Lung (tissue), 11 donors: ENCODE measurements at regions not wholly inside any gene's neighbourhood (a gene's known extent, or its start where the extent isn't known, plus 50 kb on each side); places are given as distances from the start of the nearest gene placed in this dataset.

Experiments
- ATAC-seq: fragments of 200-7000 bp; cut with Tn5 transposase; one replicate; pipeline ENCODE4 v1.9.1; 2020; ENCODE audit warnings: moderate number of reproducible peaks; ENCODE audit not compliant: insufficient read depth, low FRiP score
- DNase-seq, 3 donors: peaks; one replicate each; pipeline ENCODE4 v3.0.0-alpha.2; 2013 to 2017
- H3K27ac ChIP-seq, 2 donors: one replicate each; pipeline ENCODE4 v1.5.1; 2013; ENCODE audit warnings: mild to moderate bottlenecking in 2 of 2, moderate library complexity in 2 of 2, control low read depth in 1 of 2, inconsistent platforms in 1 of 2, low read depth in 1 of 2, low read length in 1 of 2
- H3K27me3 ChIP-seq, 3 donors: one replicate each; pipeline ENCODE4 v1.5.1; 2013; ENCODE audit warnings: low read length in 2 of 3; ENCODE audit not compliant: control insufficient read depth in 3 of 3, insufficient read depth in 3 of 3
- H3K36me3 ChIP-seq, 4 donors: one replicate each; pipeline ENCODE4 v1.5.1; 2013; ENCODE audit warnings: low read length in 4 of 4, mild to moderate bottlenecking in 1 of 4, moderate library complexity in 1 of 4; ENCODE audit not compliant: control insufficient read depth in 4 of 4, insufficient read depth in 4 of 4
- H3K4me1 ChIP-seq, 5 donors: one replicate each; pipeline ENCODE4 v1.5.1; 2013; ENCODE audit warnings: low read length in 5 of 5, mild to moderate bottlenecking in 2 of 5, moderate library complexity in 1 of 5; ENCODE audit not compliant: control insufficient read depth in 5 of 5, insufficient read depth in 5 of 5
- H3K4me3 ChIP-seq: one replicate; pipeline ENCODE4 v1.5.1; 2013; ENCODE audit warnings: mild to moderate bottlenecking, control low read depth, moderate library complexity
- H3K9ac ChIP-seq, 2 donors: one replicate each; pipeline ENCODE4 v1.5.1; 2013; ENCODE audit warnings: low read length in 2 of 2, control low read depth in 1 of 2; ENCODE audit not compliant: insufficient read depth in 1 of 2
- H3K9me3 ChIP-seq, 4 donors: one replicate each; pipeline ENCODE4 v1.5.1; 2013; ENCODE audit warnings: low read length in 3 of 4, mild to moderate bottlenecking in 1 of 4, moderate library complexity in 1 of 4; ENCODE audit not compliant: control insufficient read depth in 4 of 4, insufficient read depth in 3 of 4
- WGBS, 2 donors: extraction: QIAGEN DNeasy Blood & Tissue Kit; methylation state at CpG; one replicate each; pipeline ENCODE4 v1.1.7; 2013; 5-methylcytosine and 5-hydroxymethylcytosine counted together
- TF ChIP-seq, protein P1 (sequence below): IDR thresholded peaks from 2 replicates; pipeline ENCODE4 v1.5.1; 2012; ENCODE audit warnings: mild to moderate bottlenecking; ENCODE audit errors: control extremely low read depth, extremely low read depth
- donor health status: control.
- donor health status: control.
- donor health status: Bipolar disorder and iron deficiency.
- donor health status: healthy.
- donor health status: DM: yes; HTN: yes; CAD: no.

DNA sequence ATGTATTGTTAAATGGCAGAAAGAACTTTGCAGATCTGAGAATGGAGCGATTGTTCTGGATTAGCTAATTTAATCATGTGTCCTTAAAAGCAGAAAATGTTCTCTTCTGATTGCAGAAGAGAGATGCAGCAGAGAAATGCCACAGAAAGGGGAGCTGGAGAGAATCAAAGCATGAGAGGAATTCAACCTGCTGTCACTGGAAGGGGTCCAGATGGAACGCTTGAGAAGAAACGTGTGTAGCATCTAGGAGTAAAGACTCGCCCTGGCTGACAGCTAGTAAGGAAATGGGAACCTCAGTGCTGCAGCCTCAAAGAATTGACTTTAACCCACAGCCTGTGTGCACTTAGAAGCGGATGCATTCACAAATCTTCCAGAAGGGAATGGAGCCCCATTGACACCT lies 502.8 kb downstream of the KLF12 start:
- TF ChIP-seq, protein P1, sequence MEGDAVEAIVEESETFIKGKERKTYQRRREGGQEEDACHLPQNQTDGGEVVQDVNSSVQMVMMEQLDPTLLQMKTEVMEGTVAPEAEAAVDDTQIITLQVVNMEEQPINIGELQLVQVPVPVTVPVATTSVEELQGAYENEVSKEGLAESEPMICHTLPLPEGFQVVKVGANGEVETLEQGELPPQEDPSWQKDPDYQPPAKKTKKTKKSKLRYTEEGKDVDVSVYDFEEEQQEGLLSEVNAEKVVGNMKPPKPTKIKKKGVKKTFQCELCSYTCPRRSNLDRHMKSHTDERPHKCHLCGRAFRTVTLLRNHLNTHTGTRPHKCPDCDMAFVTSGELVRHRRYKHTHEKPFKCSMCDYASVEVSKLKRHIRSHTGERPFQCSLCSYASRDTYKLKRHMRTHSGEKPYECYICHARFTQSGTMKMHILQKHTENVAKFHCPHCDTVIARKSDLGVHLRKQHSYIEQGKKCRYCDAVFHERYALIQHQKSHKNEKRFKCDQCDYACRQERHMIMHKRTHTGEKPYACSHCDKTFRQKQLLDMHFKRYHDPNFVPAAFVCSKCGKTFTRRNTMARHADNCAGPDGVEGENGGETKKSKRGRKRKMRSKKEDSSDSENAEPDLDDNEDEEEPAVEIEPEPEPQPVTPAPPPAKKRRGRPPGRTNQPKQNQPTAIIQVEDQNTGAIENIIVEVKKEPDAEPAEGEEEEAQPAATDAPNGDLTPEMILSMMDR = no peak
- no peak for ATAC-seq
- no peaks in the 10 kb centered on the region for H3K4me1 ChIP-seq
- no peak for DNase-seq
- peaks cover 0 to 4% (median 0%) of the 10 kb centered on the region in 4 donors for H3K9me3 ChIP-seq
- H3K27me3 ChIP-seq = no peaks in the 10 kb centered on the region
- H3K36me3 ChIP-seq = no peaks in the 10 kb centered on the region
- no peak overlapping the region for H3K27ac ChIP-seq
- no peak overlapping the region for H3K4me3 ChIP-seq
- H3K9ac ChIP-seq = no peak overlapping the region
- 78 to 82% methylated on average over 5 of the region's 5 CpGs for WGBS, 2 donors

DNA sequence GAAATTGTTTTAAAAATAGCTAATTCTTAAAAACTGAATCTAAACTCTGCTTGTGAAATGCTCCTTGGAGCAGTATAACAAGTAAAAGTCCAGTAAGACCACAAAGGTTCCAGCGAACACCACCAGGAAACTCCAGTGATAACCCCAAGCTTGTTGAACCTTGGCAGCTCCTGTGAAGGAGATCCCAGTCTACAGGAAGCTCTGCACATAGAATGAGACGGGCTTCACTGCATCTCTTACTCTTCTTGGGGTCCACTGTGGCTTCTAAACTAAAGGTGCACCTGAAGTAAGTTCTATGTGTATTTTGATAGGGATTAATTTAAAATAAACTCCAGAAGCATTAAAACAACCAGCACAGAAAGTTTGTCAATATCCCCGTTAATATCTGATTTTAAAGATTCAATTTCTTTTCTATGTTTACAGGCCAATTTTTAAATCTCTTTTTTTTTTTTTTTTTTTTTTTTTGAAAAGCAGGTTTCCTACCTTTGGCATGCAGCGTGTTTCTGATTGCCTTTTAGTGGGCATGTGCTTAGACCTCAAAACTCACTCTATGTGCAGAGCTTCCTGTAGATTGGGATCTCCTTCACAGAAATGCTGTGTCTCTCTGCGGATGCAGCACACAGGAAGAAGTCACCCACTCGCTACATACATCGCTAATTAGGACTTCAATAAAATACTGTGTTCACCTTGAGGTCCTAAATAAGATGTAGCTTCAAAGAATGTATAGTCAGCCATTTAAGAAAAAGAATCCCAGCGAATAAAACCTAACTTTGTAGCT lies 508.5 kb downstream of the KLF12 start:
- 52 to 76% methylated on average over 8 of the region's 8 CpGs for WGBS, 2 donors
- Histone ChIP-seq H3K4me3 (no peak overlapping the region), H3K36me3 (no peaks in the 10 kb centered on the region), H3K4me1 (peaks cover 0 to 2% (median 0%) of the 10 kb centered on the region in 5 donors), H3K9me3 (no peaks in the 10 kb centered on the region), H3K27ac (no peak overlapping the region), H3K9ac (no peak overlapping the region), H3K27me3 (no peaks in the 10 kb centered on the region)
- no peak for DNase-seq
- no peak for ATAC-seq
- TF ChIP-seq, protein P1 = no peak

DNA sequence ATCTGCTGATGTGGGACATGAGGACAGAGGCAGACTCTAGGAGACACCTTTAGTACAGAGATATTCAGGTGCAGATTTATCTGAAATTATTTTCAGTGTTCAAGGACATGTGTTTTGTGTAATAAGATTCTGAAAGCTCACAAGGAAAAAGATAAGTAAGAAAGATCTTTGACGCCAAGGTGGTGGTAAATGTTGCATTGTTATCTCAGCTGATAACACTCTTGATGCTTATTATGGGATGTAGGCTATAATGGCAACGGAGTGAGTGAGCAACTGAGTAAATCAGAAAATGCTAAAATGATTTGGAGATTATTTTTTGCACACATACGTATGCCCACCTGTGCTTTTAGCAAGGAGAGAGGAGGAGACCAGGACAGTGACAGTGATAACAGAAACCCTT lies 510.9 kb downstream of the KLF12 start:
- ATAC-seq (no peak), DNase-seq (no peak)
- peaks cover 0 to 2% (median 0%) of the 10 kb centered on the region in 5 donors for H3K4me1 ChIP-seq
- no peaks in the 10 kb centered on the region for H3K36me3 ChIP-seq
- no peak overlapping the region for H3K9ac ChIP-seq
- TF ChIP-seq, protein P1 = no peak
- H3K4me3 ChIP-seq = no peak overlapping the region
- 78 to 82% methylated on average over 3 of the region's 3 CpGs for WGBS, 2 donors
- H3K9me3 ChIP-seq = no peaks in the 10 kb centered on the region
- H3K27me3 ChIP-seq = no peaks in the 10 kb centered on the region
- no peak overlapping the region for H3K27ac ChIP-seq
